B cell (primary cell): ENCODE measurements at regions not wholly inside any gene's neighbourhood (a gene's known extent, or its start where the extent isn't known, plus 50 kb on each side); places are given as distances from the start of the nearest gene placed in this dataset.

Source experiments
- CTCF ChIP-seq: fragments of 200-600 bp; IDR thresholded peaks from one replicate; pipeline ENCODE4 v1.8.0; 2022; ENCODE audit warnings: antibody characterized with exemption, mild to moderate bottlenecking
- EZH2 ChIP-seq: IDR thresholded peaks from 2 replicates; pipeline ENCODE4 v1.6.1; 2012; ENCODE audit warnings: borderline replicate concordance, low read depth, mild to moderate bottlenecking, moderate library complexity, low read length; ENCODE audit not compliant: insufficient read depth, poor library complexity, severe bottlenecking

GRCh38 chr1:30609999-30610345, 113.4 kb downstream of the MATN1 start:
- no peak for TF ChIP-seq CTCF
- no peak for TF ChIP-seq EZH2
